Heart left ventricle (tissue), 16 donors: ENCODE measurements at regions not wholly inside any gene's neighbourhood (a gene's known extent, or its start where the extent isn't known, plus 50 kb on each side); places are given as distances from the start of the nearest gene placed in this dataset.

Source experiments
- ATAC-seq, 4 donors: fragments of 200-7000 bp; cut with Tn5 transposase; one replicate each; pipeline ENCODE4 v1.9.1; 2020 to 2022; ENCODE audit warnings: moderate library complexity in 4 of 4, mild to moderate bottlenecking in 3 of 4, moderate number of reproducible peaks in 1 of 4
- DNase-seq, 5 donors: peaks; one replicate each; pipeline ENCODE4 v3.0.0-alpha.2; 2020
- H3K27ac ChIP-seq, 12 donors: fragments of 200-600 bp; sonication (generic) in 4 of 12; one replicate each; pipeline versions ENCODE4 v1.5.0 to v1.8.0; 2016 to 2022; ENCODE audit warnings: mild to moderate bottlenecking in 2 of 12
- H3K27me3 ChIP-seq, 9 donors: fragments of 200-600 bp; sonication (generic) in 2 of 9; one replicate each; pipeline versions ENCODE4 v1.5.1 to v1.8.0; 2016 to 2022; ENCODE audit warnings: mild to moderate bottlenecking in 3 of 9
- H3K36me3 ChIP-seq, 9 donors: fragments of 200-600 bp; sonication (generic) in 2 of 9; one replicate each; pipeline versions ENCODE4 v1.5.0 to v1.8.0; 2018 to 2022; ENCODE audit warnings: mild to moderate bottlenecking in 2 of 9
- H3K4me1 ChIP-seq, 12 donors: fragments of 200-600 bp; sonication (generic) in 4 of 12; one replicate each; pipeline versions ENCODE4 v1.5.0 to v1.8.0; 2016 to 2022; ENCODE audit warnings: mild to moderate bottlenecking in 3 of 12
- H3K4me3 ChIP-seq, 12 donors: fragments of 200-600 bp; sonication (generic) in 4 of 12; one replicate each; pipeline versions ENCODE4 v1.5.0 to v1.8.0; 2017 to 2022; ENCODE audit warnings: mild to moderate bottlenecking in 9 of 12, moderate library complexity in 4 of 12
- H3K9me3 ChIP-seq, 12 donors: fragments of 200-600 bp; sonication (generic) in 4 of 12; one replicate each; pipeline versions ENCODE4 v1.5.0 to v1.8.0; 2016 to 2022; ENCODE audit warnings: mild to moderate bottlenecking in 1 of 12
- POLR2A ChIP-seq, 2 donors: fragments of 450-650 bp; IDR thresholded peaks; one replicate each; pipeline ENCODE4 v1.6.1; 2017; ENCODE audit warnings: antibody characterized with exemption in 2 of 2, mild to moderate bottlenecking in 2 of 2, moderate library complexity in 2 of 2
- WGBS, 4 donors: extraction: QIAGEN DNeasy Blood & Tissue Kit in 2 of 4; methylation state at CpG; one replicate each; pipeline versions ENCODE4 v1.1.5 to v1.1.7; 2013 to 2018; 5-methylcytosine and 5-hydroxymethylcytosine counted together
- intact Hi-C, 10 donors: fragments of 100-400 bp; cut with DNase I; formaldehyde crosslinking; loops; one replicate each; pipeline versions ENCODE4 v1.11.1 to v1.14.2; 2022
- TF ChIP-seq, protein P1 (sequence below), 12 donors: fragments of 200-600 bp; sonication (generic) in 4 of 12; IDR thresholded peaks; one replicate each; pipeline versions ENCODE4 v1.5.0 to v1.8.0; 2018 to 2022; ENCODE audit warnings: antibody characterized with exemption in 12 of 12, mild to moderate bottlenecking in 5 of 12
- donor health status: ischemic (EF 13 %, LVEDD 7.1; RV severe dilation, severe dysfunction).
- donor health status: healthy with polysubstance abuse.
- donor health status: DM: no; HTN: yes; CAD: no.
- donor health status: DM: no; HTN: no; CAD: no.
- donor health status: ischemic (EF 25% LVEDD 6.9; RV normal size, moderate dysfunction).
- donor health status: ischemic (EF 25% LVEDD 5.7; RV mildly dilated, moderate dysfunction).
- donor health status: healthy.
- donor health status: DM: yes; HTN: yes; CAD: no.
- donor health status: ischemic (EF 35%, LVEDD 5.7; RV mildly dilated, moderate dysfunction).
- donor health status: nonischemic (EF 11% LVEDD 7.7; RV severe dilation, severe dysfunction).
- donor health status: DM: yes; HTN: yes; CAD: no.
- donor health status: PGD.
- donor health status: ischemic (EF 29% LVEDD 5.4; RV normal size, mild dysfunction).
- donor health status: nonischemic (EF 23%, LVEDD 6.1; RV moderate dilation, normal function).

DNA sequence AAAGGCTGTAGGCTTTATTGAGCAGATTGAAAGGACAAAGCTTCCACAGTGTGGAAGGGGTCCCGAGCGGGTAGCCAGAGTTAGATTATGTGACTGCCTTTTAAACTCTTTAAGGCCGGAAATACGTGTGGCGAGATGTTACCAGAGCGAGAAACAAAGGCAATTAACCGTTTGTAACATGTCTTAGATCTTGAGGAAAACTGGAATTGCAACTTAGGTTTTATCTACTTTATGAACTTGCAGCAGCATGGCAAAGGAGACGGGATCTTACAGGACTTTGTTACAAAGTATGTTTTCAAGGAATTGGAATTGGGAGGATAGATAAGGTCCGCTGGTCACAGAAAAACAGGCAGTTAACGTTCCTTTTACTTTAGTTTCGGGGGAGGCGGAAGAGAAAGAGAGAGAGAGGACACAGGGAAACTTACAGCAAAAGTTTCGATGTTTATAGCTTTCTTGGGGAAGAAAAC is 594.7 kb upstream of the ADGRB3 start:
- no peak for TF ChIP-seq POLR2A (IDR thresholded peaks at IDR 0.05)
- TF ChIP-seq, protein P1, sequence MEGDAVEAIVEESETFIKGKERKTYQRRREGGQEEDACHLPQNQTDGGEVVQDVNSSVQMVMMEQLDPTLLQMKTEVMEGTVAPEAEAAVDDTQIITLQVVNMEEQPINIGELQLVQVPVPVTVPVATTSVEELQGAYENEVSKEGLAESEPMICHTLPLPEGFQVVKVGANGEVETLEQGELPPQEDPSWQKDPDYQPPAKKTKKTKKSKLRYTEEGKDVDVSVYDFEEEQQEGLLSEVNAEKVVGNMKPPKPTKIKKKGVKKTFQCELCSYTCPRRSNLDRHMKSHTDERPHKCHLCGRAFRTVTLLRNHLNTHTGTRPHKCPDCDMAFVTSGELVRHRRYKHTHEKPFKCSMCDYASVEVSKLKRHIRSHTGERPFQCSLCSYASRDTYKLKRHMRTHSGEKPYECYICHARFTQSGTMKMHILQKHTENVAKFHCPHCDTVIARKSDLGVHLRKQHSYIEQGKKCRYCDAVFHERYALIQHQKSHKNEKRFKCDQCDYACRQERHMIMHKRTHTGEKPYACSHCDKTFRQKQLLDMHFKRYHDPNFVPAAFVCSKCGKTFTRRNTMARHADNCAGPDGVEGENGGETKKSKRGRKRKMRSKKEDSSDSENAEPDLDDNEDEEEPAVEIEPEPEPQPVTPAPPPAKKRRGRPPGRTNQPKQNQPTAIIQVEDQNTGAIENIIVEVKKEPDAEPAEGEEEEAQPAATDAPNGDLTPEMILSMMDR (IDR thresholded peaks at IDR 0.05) = no peak
- no peak for ATAC-seq
- H3K4me3 ChIP-seq = peak overlapping the region in 7 of 12 donors; percentile 19 to 54 (median 36)
- no peaks in the 10 kb centered on the region for H3K27me3 ChIP-seq
- intact Hi-C loops = no loop called here
- H3K36me3 ChIP-seq = no peaks in the 10 kb centered on the region
- H3K27ac ChIP-seq = peak overlapping the region in 5 of 12 donors; percentile 11 to 48 (median 36)
- 36 to 49% (median 42%) methylated on average over 13 of the region's 13 CpGs for WGBS, 4 donors
- no peaks in the 10 kb centered on the region for H3K9me3 ChIP-seq
- H3K4me1 ChIP-seq = no peaks in the 10 kb centered on the region
- DNase-seq = no peak

DNA sequence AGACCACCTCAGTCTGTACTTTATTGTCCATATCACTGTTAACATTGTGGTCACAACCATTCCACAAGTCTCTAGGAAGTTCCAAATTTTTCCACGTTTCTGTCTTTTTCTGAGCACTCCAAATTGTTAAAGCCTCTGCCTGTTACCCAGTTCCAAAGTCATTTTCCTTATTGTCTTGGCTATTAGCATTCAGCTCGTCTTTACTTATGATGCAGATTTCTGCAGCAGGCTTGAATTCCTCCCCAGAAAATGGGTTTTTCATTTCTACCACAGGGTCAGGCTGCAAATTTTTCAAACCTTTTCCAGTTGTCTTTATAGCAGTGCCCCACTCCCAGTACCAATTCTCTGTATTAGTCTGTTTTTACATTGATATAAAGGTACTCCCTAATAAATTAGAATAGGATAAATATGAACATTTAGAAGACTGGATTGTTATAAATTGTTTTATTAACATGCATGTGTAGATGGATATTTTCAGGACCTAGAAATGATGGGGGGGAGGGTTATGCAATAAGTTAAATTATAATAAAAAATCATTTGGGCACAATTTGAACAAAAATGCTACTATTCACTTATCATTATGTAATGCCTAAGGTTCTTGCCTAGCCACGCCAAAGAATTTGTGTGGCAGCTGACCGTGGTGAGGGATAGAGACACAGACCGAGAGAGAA is 595.3 kb upstream of the ADGRB3 start:
- 25 to 26% (median 25%) methylated on average over 5 of the region's 5 CpGs for WGBS, 4 donors
- ATAC-seq (no peak), DNase-seq (no peak)

DNA sequence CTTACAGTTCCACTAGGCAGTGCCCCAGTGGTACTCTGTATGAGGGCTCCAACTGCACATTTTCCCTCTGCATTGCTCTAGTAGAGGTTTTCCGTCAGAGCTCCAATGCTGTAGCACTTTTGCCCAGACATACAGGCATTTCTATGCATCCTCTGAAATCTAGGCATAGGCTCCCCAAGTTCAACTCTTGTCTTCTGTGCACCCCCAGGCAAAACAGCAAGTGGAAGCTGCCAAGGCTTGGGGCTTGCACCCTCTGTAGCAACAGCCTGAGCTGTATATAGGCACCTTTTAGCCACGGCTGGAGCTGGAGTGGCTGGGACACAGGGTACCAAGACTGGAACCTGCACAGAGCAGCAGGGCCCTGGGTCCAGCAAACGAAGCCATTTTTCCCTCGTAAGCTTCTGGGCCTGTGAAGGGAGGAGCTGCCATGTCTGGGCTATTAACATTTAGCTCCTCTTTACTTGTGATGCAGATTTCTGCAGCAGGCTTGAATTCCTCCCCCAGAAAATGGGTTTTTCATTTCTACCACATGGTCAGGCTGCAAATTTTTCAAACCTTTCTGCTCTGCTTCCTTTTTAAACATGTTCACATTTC is 596.2 kb upstream of the ADGRB3 start:
- no peak overlapping the region for H3K27ac ChIP-seq
- ATAC-seq = no peak
- WGBS, 4 donors = 66 to 80% (median 69%) methylated on average over 3 to 4 of the region's 4 CpGs
- no peaks in the 10 kb centered on the region for H3K36me3 ChIP-seq
- no peak for TF ChIP-seq POLR2A (IDR thresholded peaks at IDR 0.05)
- TF ChIP-seq, protein P1 (IDR thresholded peaks at IDR 0.05) = no peak
- DNase-seq = no peak
- intact Hi-C loops = no loop called here
- peaks cover 0 to 6% (median 0%) of the 10 kb centered on the region in 12 donors for H3K9me3 ChIP-seq
- H3K27me3 ChIP-seq = no peaks in the 10 kb centered on the region
- H3K4me3 ChIP-seq = no peak overlapping the region
- H3K4me1 ChIP-seq = no peaks in the 10 kb centered on the region

More for the DNA sequence above, 595.3 kb upstream of the ADGRB3 start:
- peak overlapping the region in 4 of 12 donors; percentile 11 to 48 (median 40) for H3K27ac ChIP-seq
- H3K36me3 ChIP-seq = no peaks in the 10 kb centered on the region
- no peaks in the 10 kb centered on the region for H3K27me3 ChIP-seq
- peak overlapping the region in 7 of 12 donors; percentile 19 to 54 (median 36) for H3K4me3 ChIP-seq
- no peaks in the 10 kb centered on the region for H3K4me1 ChIP-seq
- TF ChIP-seq, protein P1 (IDR thresholded peaks at IDR 0.05) = no peak
- no peak for TF ChIP-seq POLR2A (IDR thresholded peaks at IDR 0.05)
- peaks cover 0 to 4% (median 0%) of the 10 kb centered on the region in 12 donors for H3K9me3 ChIP-seq
- intact Hi-C loops = no loop called here

DNA sequence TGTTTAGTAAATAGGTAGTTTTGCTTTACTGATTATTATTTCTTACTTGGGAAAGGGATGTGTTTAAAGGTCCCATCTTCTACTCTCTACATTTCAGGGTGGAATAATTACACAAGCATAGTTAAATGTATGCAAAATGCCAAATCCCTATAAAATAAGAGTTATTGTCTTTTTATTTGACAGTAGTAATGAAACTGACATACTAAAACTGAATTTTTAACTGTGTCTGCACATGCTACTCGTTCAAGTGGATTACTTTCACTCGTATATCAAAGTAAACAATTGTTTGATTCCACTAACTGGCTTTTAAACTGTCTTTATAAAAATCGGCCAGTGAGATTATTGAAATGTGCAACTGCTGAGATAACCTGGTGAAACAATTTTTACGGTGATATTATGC is 602.9 kb upstream of the ADGRB3 start:
- Histone ChIP-seq H3K4me1 (no peaks in the 10 kb centered on the region), H3K27ac (no peak overlapping the region), H3K36me3 (no peaks in the 10 kb centered on the region), H3K4me3 (no peak overlapping the region), H3K27me3 (no peaks in the 10 kb centered on the region), H3K9me3 (peaks cover 0 to 6% (median 0%) of the 10 kb centered on the region in 12 donors)
- no peak for TF ChIP-seq POLR2A (IDR thresholded peaks at IDR 0.05)
- TF ChIP-seq, protein P1 (IDR thresholded peaks at IDR 0.05) = no peak
- no peak for ATAC-seq
- intact Hi-C loops = no loop called here
- DNase-seq = no peak
- WGBS, 4 donors = 76 to 80% (median 77%) methylated on average over 4 of the region's 4 CpGs
